Ectodermal cell (in vitro differentiated cells): ENCODE measurements at regions not wholly inside any gene's neighbourhood (a gene's known extent, or its start where the extent isn't known, plus 50 kb on each side); places are given as distances from the start of the nearest gene placed in this dataset.

Source experiments
- H3K27ac ChIP-seq: 2 replicates; pipeline ENCODE4 v1.7.0; 2013; ENCODE audit warnings: mild to moderate bottlenecking, low read depth, low read length; ENCODE audit not compliant: insufficient read depth, poor library complexity, severe bottlenecking
- H3K27me3 ChIP-seq: 2 replicates; pipeline ENCODE4 v1.7.0; 2013; ENCODE audit warnings: mild to moderate bottlenecking, low read length; ENCODE audit not compliant: insufficient read depth, control insufficient read depth, poor library complexity, severe bottlenecking
- H3K36me3 ChIP-seq: one replicate; pipeline ENCODE4 v1.7.0; 2013; ENCODE audit warnings: low read length; ENCODE audit not compliant: control insufficient read depth, insufficient read depth
- H3K4me1 ChIP-seq: one replicate; pipeline ENCODE4 v1.7.0; 2013; ENCODE audit warnings: low read length; ENCODE audit not compliant: control insufficient read depth, insufficient read depth
- H3K4me3 ChIP-seq: 2 replicates; pipeline ENCODE4 v1.7.0; 2013; ENCODE audit warnings: low read depth, low read length, control low read depth; ENCODE audit not compliant: insufficient read depth
- H3K9me3 ChIP-seq: 2 replicates; pipeline ENCODE4 v1.7.0; 2013; ENCODE audit warnings: mild to moderate bottlenecking, low read length, moderate library complexity; ENCODE audit not compliant: control insufficient read depth
- WGBS, 2 experiments: methylation state at CpG; one replicate each; pipeline ENCODE4 v1.1.7; 2013; ENCODE audit warnings: missing lambda C conversion rate in 2 of 2; 5-methylcytosine and 5-hydroxymethylcytosine counted together

DNA sequence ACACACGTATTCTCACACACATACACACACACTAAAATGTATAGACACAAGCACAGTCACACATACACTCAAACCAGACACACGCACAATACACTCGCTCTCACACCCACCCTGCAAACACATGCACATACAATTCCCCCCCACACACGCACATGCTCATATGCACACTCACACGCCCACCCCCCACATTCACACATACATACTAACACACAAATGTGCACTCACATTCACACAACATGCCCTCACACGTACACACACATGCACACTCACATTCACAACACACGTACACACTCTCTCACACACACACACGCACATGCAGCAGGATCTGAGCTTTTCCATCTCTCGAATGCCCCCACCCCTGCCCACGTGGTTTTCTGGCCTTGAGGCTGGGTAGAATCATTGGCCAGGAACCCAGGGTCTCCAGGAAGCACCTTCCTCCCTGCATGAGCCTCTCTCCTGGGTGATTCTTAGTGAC is 589.7 kb downstream of the PTPRU start:
- WGBS, 2 experiments, result 91 to 92% methylated on average over 10 of the region's 10 CpGs
- Histone ChIP-seq H3K4me1 (peaks cover 7% of the 10 kb centered on the region), H3K27me3 (no peaks in the 10 kb centered on the region), H3K4me3 (no peak overlapping the region), H3K27ac (no peak overlapping the region), H3K9me3 (no peaks in the 10 kb centered on the region), H3K36me3 (no peaks in the 10 kb centered on the region)

DNA sequence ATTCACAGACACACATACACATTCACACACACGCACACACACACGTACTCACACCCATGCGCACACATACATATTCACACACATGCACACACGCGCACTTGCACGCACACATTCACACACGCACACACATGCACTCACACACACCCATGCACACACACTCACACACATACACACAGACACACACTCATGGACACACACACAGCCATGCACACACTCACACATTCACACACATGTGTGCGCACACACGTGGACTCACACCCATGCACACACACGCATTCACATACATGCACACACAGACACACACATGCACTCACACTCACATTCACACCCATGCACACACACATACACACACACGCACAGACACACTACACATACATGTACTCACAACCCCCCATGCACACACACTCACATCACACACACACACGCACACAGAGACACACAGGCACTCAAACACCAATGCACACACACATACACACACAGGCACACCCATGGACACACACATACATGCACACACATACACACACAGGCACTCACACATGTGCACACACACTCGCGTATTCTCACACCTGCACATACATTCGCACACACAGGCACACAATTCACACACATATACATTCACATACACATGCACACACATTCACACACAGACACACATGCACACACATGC is 589.1 kb downstream of the PTPRU start:
- no peaks in the 10 kb centered on the region for H3K36me3 ChIP-seq
- H3K27ac ChIP-seq, result no peak overlapping the region
- H3K9me3 ChIP-seq, result no peaks in the 10 kb centered on the region
- 89 to 91% methylated on average over 15 of the region's 15 CpGs for WGBS, 2 experiments
- no peak overlapping the region for H3K4me3 ChIP-seq
- H3K27me3 ChIP-seq, result no peaks in the 10 kb centered on the region
- H3K4me1 ChIP-seq, result peaks cover 7% of the 10 kb centered on the region

DNA sequence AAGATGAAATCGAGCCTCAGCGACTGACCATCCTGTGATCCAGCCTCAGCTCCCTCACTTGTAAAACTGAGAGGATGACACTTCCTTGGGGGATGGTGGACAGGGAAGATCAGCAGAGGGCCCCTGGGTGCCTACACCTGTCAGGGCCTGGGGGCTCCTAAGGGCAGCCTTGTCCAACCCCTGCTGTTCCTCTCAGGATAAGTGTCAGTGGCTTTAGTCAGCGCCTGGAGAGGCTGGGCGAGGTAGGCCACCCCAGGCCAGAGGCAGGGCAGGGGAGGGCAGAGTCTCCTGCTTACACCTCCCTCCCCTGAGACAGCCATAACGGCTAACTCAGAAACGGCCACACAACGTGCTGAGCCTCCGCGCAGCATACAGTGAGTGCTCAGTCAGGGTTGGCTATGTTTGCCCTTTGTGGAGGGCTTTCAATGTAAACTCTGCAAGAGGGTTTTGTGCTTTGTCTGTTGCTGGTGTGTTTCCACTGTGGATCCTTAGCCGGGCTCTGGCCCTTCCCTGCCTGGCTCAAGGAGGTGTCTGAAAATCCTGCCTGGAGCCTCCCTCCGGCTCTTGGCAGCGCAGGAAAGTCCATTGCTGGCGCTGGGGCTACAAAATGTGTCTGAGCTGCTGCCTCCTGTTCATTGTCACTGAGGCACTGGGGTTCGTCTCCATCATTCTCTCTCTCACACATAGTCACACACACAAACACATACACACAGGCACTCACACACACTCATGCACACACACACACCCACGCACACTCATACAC is 588.4 kb downstream of the PTPRU start:
- Histone ChIP-seq H3K4me3 (no peak overlapping the region), H3K27me3 (no peaks in the 10 kb centered on the region), H3K27ac (no peak overlapping the region), H3K36me3 (no peaks in the 10 kb centered on the region), H3K4me1 (peaks cover 7% of the 10 kb centered on the region), H3K9me3 (no peaks in the 10 kb centered on the region)
- 79 to 81% methylated on average over 15 of the region's 15 CpGs for whole genome bisulfite sequencing, 2 experiments

DNA sequence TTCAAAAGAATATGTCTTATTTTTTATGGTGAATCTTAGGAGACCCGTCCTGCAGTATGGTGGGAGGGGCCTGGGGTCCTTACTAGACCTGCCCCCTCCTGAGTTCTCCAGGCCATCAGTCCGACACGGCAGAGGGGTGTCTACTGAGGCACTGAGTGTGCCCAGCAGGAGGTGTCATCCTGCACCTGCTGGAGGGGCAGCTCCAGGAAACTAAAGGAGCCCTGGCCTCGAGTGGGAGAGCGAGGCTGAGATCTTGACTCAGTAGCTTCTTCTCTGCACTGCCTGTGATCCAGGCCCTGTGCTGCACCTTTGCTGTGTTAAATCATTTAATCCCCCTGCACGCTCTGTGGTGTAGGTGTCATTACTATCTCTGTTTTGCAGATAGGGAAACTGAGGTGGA is 587.7 kb downstream of the PTPRU start:
- H3K27ac ChIP-seq, result no peak overlapping the region
- 79 to 82% methylated on average over 6 of the region's 6 CpGs for WGBS, 2 experiments
- H3K36me3 ChIP-seq, result no peaks in the 10 kb centered on the region
- no peaks in the 10 kb centered on the region for H3K27me3 ChIP-seq
- no peaks in the 10 kb centered on the region for H3K9me3 ChIP-seq
- no peak overlapping the region for H3K4me3 ChIP-seq
- H3K4me1 ChIP-seq, result peaks cover 7% of the 10 kb centered on the region

DNA sequence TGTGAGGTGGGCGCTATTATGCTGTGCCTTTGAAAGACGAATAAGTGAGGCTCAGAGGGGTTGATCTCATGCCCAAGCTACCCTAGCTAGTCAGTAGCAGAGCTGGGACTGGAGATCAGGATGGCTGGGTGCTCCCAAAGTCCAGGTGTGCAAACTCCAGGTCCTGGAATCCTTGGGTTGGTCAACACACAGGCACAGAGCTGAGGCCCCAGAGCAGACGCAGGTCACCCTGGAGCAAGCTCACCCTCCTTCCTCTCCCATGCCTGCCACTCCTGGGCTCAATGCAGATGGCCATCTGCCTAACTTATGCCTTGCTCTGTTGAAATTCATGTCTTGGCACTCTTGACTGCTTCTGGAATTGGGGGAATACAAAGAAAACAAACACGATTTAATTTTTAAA is 587.2 kb downstream of the PTPRU start:
- no peak overlapping the region for H3K4me3 ChIP-seq
- WGBS, 2 experiments, result 86 to 89% methylated on average over 3 to 4 of the region's 4 CpGs
- peaks cover 7% of the 10 kb centered on the region for H3K4me1 ChIP-seq

DNA sequence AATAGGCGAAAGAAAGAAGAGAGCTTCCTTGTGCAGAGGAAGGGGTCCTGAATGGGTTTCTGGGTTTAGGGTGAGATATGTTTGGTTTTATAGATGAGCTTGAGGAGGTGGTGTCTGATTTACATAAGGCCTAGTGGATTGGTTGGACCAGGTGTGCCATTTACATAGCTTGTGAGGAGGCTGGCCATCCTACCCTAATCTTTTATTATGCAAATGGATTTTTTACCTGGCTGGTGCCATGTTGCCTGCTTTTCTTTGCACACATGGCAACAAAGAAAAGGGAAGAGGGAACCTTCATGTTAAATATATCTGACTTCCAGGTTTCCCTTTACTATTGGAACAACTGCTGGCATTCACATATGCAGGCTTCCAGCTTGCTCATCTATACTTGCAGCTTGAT is 585.3 kb downstream of the PTPRU start:
- 97 to 98% methylated on average over 1 of the region's 1 CpG for WGBS, 2 experiments
- no peaks in the 10 kb centered on the region for H3K9me3 ChIP-seq
- no peaks in the 10 kb centered on the region for H3K27me3 ChIP-seq
- no peaks in the 10 kb centered on the region for H3K36me3 ChIP-seq
- H3K4me3 ChIP-seq, result no peak overlapping the region
- H3K4me1 ChIP-seq, result peaks cover 7% of the 10 kb centered on the region
- no peak overlapping the region for H3K27ac ChIP-seq

More for the DNA sequence above, 587.2 kb downstream of the PTPRU start:
- Histone ChIP-seq H3K36me3 (no peaks in the 10 kb centered on the region), H3K27ac (no peak overlapping the region), H3K9me3 (no peaks in the 10 kb centered on the region), H3K27me3 (no peaks in the 10 kb centered on the region)

DNA sequence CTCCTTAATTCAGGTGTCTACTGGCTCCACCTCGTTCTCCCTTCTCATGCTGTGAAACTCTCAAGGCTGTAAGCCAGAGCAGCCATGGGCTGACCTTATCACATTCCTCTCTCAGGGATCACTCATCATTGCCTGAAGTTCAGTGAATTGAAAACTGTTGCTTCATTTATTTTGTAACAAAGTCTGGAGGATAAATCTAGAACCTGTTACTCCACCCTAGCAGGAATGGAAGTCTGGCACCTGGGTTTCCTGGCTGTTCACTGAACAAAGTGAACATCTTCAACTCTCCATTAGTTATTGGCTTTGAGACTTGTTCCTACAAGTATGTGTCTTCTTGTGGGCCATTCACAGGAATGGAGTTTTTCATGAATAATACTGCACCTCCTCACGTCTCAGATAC is 584.1 kb downstream of the PTPRU start:
- Histone ChIP-seq H3K9me3 (no peaks in the 10 kb centered on the region), H3K4me1 (peaks cover 7% of the 10 kb centered on the region), H3K4me3 (no peak overlapping the region), H3K27me3 (no peaks in the 10 kb centered on the region), H3K36me3 (no peaks in the 10 kb centered on the region), H3K27ac (no peak overlapping the region)
- 92% methylated on average over 2 of the region's 2 CpGs for WGBS, 2 experiments

DNA sequence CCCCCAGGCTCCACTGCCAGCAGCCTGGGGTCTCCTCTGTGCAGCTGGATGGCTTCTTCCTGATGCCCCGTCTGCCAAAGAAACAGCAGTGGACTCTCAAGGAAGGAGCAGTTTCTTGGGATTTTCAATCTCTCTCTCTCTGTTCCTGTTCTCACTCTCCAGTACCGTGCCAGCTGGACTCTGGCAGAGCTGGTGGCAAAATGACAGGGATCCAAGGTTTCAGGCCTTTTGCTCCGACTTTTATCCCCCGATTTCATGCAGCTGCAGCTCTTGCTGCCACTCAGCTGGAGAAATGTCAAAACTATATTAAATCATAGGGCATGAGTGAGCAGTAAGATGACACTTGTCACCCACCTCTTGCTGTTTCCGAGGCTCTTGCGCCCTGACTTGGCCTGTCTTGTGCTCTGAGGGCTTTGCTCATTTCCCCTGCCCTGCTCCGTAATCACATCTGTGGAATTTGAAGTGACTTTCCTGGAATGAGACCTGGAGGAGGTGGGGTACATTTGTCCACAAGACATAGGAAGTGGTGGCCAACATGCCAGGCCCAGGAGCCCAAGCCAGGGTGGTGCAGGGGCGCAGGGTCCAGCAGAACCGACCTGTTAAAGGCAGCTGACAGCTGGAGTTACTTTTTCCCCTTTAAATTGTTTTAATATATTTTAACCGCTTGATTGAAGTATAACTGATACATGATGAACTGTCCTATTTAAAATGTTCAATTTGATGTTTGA is 576.2 kb downstream of the PTPRU start:
- Histone ChIP-seq H3K4me1 (no peaks in the 10 kb centered on the region), H3K4me3 (no peak overlapping the region), H3K36me3 (no peaks in the 10 kb centered on the region), H3K9me3 (no peaks in the 10 kb centered on the region), H3K27ac (no peak overlapping the region), H3K27me3 (no peaks in the 10 kb centered on the region)
- 79 to 83% methylated on average over 9 of the region's 10 CpGs for WGBS, 2 experiments

DNA sequence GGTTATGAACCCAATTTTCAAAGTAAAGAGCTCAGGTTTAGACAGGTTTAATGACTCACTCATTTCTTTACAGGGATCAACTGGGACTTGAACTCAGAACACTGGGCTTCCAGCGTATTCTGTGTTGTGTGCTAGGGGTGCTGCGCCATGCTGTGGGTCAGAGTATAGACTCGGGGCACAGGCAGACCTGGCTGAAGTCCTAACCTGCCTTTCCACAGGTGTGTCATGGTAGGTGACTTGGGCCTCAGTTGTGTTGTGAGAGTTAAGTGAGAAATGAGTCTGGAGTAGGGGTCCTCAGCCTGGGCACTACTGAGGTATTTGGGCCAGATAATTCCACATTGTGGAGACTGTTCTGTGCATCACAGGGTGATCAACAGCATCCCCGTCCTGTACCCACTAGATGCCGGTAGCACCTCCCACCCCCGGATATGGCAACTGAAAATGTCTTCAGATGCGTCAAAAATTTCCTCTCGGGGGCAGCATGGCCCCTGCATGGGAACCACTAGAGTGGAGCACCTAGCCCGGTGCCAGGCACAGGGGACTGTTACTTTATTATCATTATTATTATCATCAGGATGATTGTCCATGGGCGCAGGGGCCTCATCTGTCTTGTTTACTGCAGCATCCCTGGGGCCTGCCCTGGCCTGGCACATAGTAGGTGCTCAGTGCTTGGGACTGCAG is 575.5 kb downstream of the PTPRU start:
- H3K9me3 ChIP-seq, result no peaks in the 10 kb centered on the region
- H3K27ac ChIP-seq, result no peak overlapping the region
- H3K36me3 ChIP-seq, result no peaks in the 10 kb centered on the region
- 91 to 93% methylated on average over 9 to 10 of the region's 10 CpGs for WGBS, 2 experiments
- H3K4me1 ChIP-seq, result no peaks in the 10 kb centered on the region
- no peaks in the 10 kb centered on the region for H3K27me3 ChIP-seq
- no peak overlapping the region for H3K4me3 ChIP-seq

DNA sequence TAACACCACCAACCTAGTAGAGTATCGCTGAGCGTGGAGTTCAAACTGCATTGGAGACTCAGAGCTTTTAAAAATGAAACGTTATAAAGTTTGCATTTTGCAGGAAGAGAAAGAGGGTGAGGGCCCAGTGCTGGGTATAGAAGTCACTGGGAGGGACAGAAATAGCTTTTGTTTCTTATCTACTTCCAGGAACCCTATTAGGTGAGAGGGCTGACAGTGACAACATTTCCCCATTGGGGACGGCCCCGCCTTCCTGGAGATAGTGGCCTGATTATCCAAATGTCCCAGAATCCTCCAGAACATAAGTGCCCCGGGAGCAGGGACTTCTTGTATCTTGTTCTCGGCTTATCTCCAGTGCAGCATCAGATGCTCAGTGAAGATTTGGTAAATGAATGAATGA is 574.9 kb downstream of the PTPRU start:
- H3K27me3 ChIP-seq, result no peaks in the 10 kb centered on the region

More for the DNA sequence above, 574.9 kb downstream of the PTPRU start:
- H3K9me3 ChIP-seq, result no peaks in the 10 kb centered on the region
- no peaks in the 10 kb centered on the region for H3K4me1 ChIP-seq
- H3K27ac ChIP-seq, result no peak overlapping the region
- H3K36me3 ChIP-seq, result no peaks in the 10 kb centered on the region
- no peak overlapping the region for H3K4me3 ChIP-seq
- WGBS, 2 experiments, result 92 to 94% methylated on average over 7 of the region's 7 CpGs
